Activated CD4-positive, CD25-positive, alpha-beta regulatory T cell treated with anti-CD3 and anti-CD28 coated beads, Interleukin-2, amount 50 U/mL, for 24 hours (primary cell): ENCODE measurements at regions not wholly inside any gene's neighbourhood (a gene's known extent, or its start where the extent isn't known, plus 50 kb on each side); places are given as distances from the start of the nearest gene placed in this dataset.
"Not testable (repeated sequence)": the region's sequence is repeated elsewhere in the genome, so short reads cannot be mapped to it uniquely, and the experiment has no call there.

Experiments
- ATAC-seq, 2 donors: fragments of 150-1000 bp; cut with Tn5 transposase; one replicate each; pipeline ENCODE4 v1.10.0; 2021; ENCODE audit warnings: mild to moderate bottlenecking in 1 of 2, moderate library complexity in 1 of 2

GRCh38 chr11:7143908-7144307 is 55.1 kb downstream of the RBMXL2 start:
- no peak for ATAC-seq

- not testable (repeated sequence) for ATAC-seq
Observed at GRCh38 chr11:7150104-7150503, 61.3 kb downstream of the RBMXL2 start.

- no peak for ATAC-seq
Observed at GRCh38 chr11:7154881-7155361, 66.1 kb downstream of the RBMXL2 start.

- peak; percentile 68 to 69 for ATAC-seq
Observed at GRCh38 chr11:7160814-7161489, 72.2 kb downstream of the RBMXL2 start.

GRCh38 chr11:7165911-7166310 is 77.1 kb downstream of the RBMXL2 start:
- ATAC-seq, result no peak

- ATAC-seq, result no peak
Observed at GRCh38 chr11:7167976-7168740, 79.4 kb downstream of the RBMXL2 start.

- no peak for ATAC-seq
Observed at GRCh38 chr11:7168741-7168990, 79.9 kb downstream of the RBMXL2 start.

GRCh38 chr11:7170431-7170830 is 81.3 kb upstream of the SYT9 start:
- ATAC-seq, result no peak

GRCh38 chr11:7175007-7175406 is 76.7 kb upstream of the SYT9 start:
- no peak for ATAC-seq

GRCh38 chr11:7186190-7186589 is 65.5 kb upstream of the SYT9 start:
- no peak for ATAC-seq

GRCh38 chr11:7186676-7187075 is 65.0 kb upstream of the SYT9 start:
- no peak for ATAC-seq

- ATAC-seq, result not testable (repeated sequence)
Observed at GRCh38 chr11:7192785-7193184, 58.9 kb upstream of the SYT9 start.

GRCh38 chr11:7196396-7197146 is 55.1 kb upstream of the SYT9 start:
- no peak for ATAC-seq

GRCh38 chr11:7197469-7197868 is 54.2 kb upstream of the SYT9 start:
- ATAC-seq, result no peak
